Prostate gland (tissue), 2 donors: ENCODE measurements at regions not wholly inside any gene's neighbourhood (a gene's known extent, or its start where the extent isn't known, plus 50 kb on each side); places are given as distances from the start of the nearest gene placed in this dataset.

Experiments used
- DNase-seq: peaks from one replicate; pipeline ENCODE4 v3.0.0-alpha.2; 2019; ENCODE audit warnings: low spot score
- H3K27ac ChIP-seq, 2 donors: fragments of 200-600 bp; sonication (generic); 2 replicates each; pipeline ENCODE4 v1.5.1; 2017 to 2019
- H3K27me3 ChIP-seq: fragments of 200-600 bp; sonication (generic); replicated peaks from 2 replicates; pipeline ENCODE4 v1.5.1; 2019; ENCODE audit not compliant: insufficient read depth
- H3K36me3 ChIP-seq, 2 donors: fragments of 200-600 bp; sonication (generic); 1 replicate in 1 of 2; 2 replicates in 1 of 2; pipeline versions ENCODE4 v1.5.1 to v1.8.1; 2017 to 2019
- H3K4me1 ChIP-seq: fragments of 200-600 bp; sonication (generic); replicated peaks from 2 replicates; pipeline ENCODE4 v1.5.1; 2019
- H3K4me3 ChIP-seq, 2 donors: fragments of 200-600 bp; sonication (generic); 2 replicates each; pipeline ENCODE4 v1.5.1; 2017 to 2019
- H3K9me3 ChIP-seq: fragments of 200-600 bp; sonication (generic); 2 replicates; pipeline ENCODE4 v1.5.1; 2017
- CTCF ChIP-seq, 4 experiments: fragments of 200-600 bp in 2 of 4; fragments of 450-650 bp in 2 of 4; sonication (generic) in 2 of 4; IDR thresholded peaks; 1 replicate in 3 of 4; 2 replicates in 1 of 4; pipeline ENCODE4 v1.5.1; 2016 to 2019; ENCODE audit warnings: antibody characterized with exemption in 4 of 4, mild to moderate bottlenecking in 2 of 4, moderate library complexity in 2 of 4
- POLR2A ChIP-seq: fragments of 450-650 bp; IDR thresholded peaks from one replicate; pipeline ENCODE4 v1.6.1; 2016; ENCODE audit warnings: antibody characterized with exemption, mild to moderate bottlenecking
- POLR2AphosphoS5 ChIP-seq: sonication (generic); formaldehyde crosslinking; IDR thresholded peaks from one replicate; pipeline ENCODE4 v1.6.1; 2017; ENCODE audit warnings: antibody characterized with exemption
- WGBS: methylation state at CpG from one replicate; pipeline ENCODE4 v1.1.5; 2018; 5-methylcytosine and 5-hydroxymethylcytosine counted together
- intact Hi-C: fragments of 100-400 bp; cut with DNase I; formaldehyde crosslinking; loops from one replicate; pipeline ENCODE4 v1.14.2; 2022

GRCh38 chr9:103430469-103430868, 435.3 kb downstream of the CYLC2 start:
- no peak for TF ChIP-seq POLR2A
- no peak for TF ChIP-seq CTCF (IDR thresholded peaks at IDR 0.05)
- no peak for TF ChIP-seq POLR2AphosphoS5
- H3K27ac ChIP-seq: no peak overlapping the region
- no peak overlapping the region for H3K4me3 ChIP-seq
- no peaks in the 10 kb centered on the region for H3K4me1 ChIP-seq
- 68% methylated on average over 1 of the region's 1 CpG for WGBS
- H3K9me3 ChIP-seq: no peaks in the 10 kb centered on the region
- H3K27me3 ChIP-seq: no peaks in the 10 kb centered on the region
- no peak for DNase-seq
- no peaks in the 10 kb centered on the region for H3K36me3 ChIP-seq
- intact Hi-C loops: no loop called here

GRCh38 chr9:103431809-103432208, 436.7 kb downstream of the CYLC2 start:
- no peak overlapping the region for H3K4me3 ChIP-seq
- TF ChIP-seq CTCF (IDR thresholded peaks at IDR 0.05) (no peak), POLR2A (no peak), POLR2AphosphoS5 (no peak)
- H3K27ac ChIP-seq: no peak overlapping the region
- H3K9me3 ChIP-seq: no peaks in the 10 kb centered on the region
- no peaks in the 10 kb centered on the region for H3K27me3 ChIP-seq
- H3K4me1 ChIP-seq: no peaks in the 10 kb centered on the region
- DNase-seq: no peak
- intact Hi-C loops: no loop called here
- no peaks in the 10 kb centered on the region for H3K36me3 ChIP-seq

- WGBS: 52% methylated on average over 2 of the region's 2 CpGs
- Histone ChIP-seq H3K9me3 (no peaks in the 10 kb centered on the region), H3K27ac (no peak overlapping the region), H3K36me3 (no peaks in the 10 kb centered on the region), H3K27me3 (no peaks in the 10 kb centered on the region), H3K4me3 (no peak overlapping the region), H3K4me1 (no peaks in the 10 kb centered on the region)
- no peak for DNase-seq
- intact Hi-C loops: no loop called here
- no peak for TF ChIP-seq POLR2A
- no peak for TF ChIP-seq POLR2AphosphoS5
- TF ChIP-seq CTCF (IDR thresholded peaks at IDR 0.05): no peak
These were observed 449.0 kb downstream of the CYLC2 start for GRCh38 chr9:103444176-103444575.

- Histone ChIP-seq H3K27ac (no peak overlapping the region), H3K4me3 (no peak overlapping the region), H3K27me3 (no peaks in the 10 kb centered on the region), H3K36me3 (no peaks in the 10 kb centered on the region), H3K9me3 (no peaks in the 10 kb centered on the region), H3K4me1 (no peaks in the 10 kb centered on the region)
- intact Hi-C loops: no loop called here
- DNase-seq: no peak
- WGBS: 95% methylated on average over 2 of the region's 2 CpGs
- TF ChIP-seq POLR2A (no peak), CTCF (IDR thresholded peaks at IDR 0.05) (no peak), POLR2AphosphoS5 (no peak)
These were observed 463.7 kb downstream of the CYLC2 start for GRCh38 chr9:103458826-103459225.

GRCh38 chr9:103471241-103471640, 476.1 kb downstream of the CYLC2 start:
- Histone ChIP-seq H3K27me3 (peaks cover 3% of the 10 kb centered on the region), H3K9me3 (no peaks in the 10 kb centered on the region), H3K36me3 (no peaks in the 10 kb centered on the region), H3K4me3 (no peak overlapping the region), H3K27ac (no peak overlapping the region), H3K4me1 (no peaks in the 10 kb centered on the region)
- TF ChIP-seq CTCF (IDR thresholded peaks at IDR 0.05) (no peak), POLR2AphosphoS5 (no peak), POLR2A (no peak)
- WGBS: 92% methylated on average over 5 of the region's 5 CpGs
- intact Hi-C loops: no loop called here
- DNase-seq: no peak
